ENCODE measurements at regions not wholly inside any gene's neighbourhood (a gene's known extent, or its start where the extent isn't known, plus 50 kb on each side); places are given as distances from the start of the nearest gene placed in this dataset.

GRCh38 chr10:56934515-56934914 lies 573.5 kb upstream of the ZWINT start:
- H3K36me3 Mint-ChIP-seq (ENCODE audit: low read depth): peaks cover 14% of the 10 kb centered on the region; the same call in 2 of the 3 replicates
- H3K4me1 Mint-ChIP-seq: no peaks in the 10 kb centered on the region
- Histone ChIP-seq H3K9me2 (ENCODE audit: insufficient read depth) (no peaks in the 10 kb centered on the region; the same call in 1 of the 2 replicates), H3K4me3 (no peak overlapping the region), H3K27ac (ENCODE audit: low read depth) (no peak overlapping the region), H3K36me3 (ENCODE audit: insufficient read depth) (peaks cover 7% of the 10 kb centered on the region; the same call in 1 of the 2 replicates), H2AFZ (no peak overlapping the region), H3K4me1 (ENCODE audit: insufficient read depth) (no peaks in the 10 kb centered on the region), H4K20me1 (replicated peaks; ENCODE audit: insufficient read depth) (no peaks in the 10 kb centered on the region), H3K27me3 (ENCODE audit: insufficient read depth) (no peaks in the 10 kb centered on the region), H3K79me2 (replicated peaks; ENCODE audit: insufficient read depth) (no peaks in the 10 kb centered on the region), H3K4me2 (no peak overlapping the region), H3F3A (replicated peaks; ENCODE audit: low read depth) (no peaks in the 10 kb centered on the region)
- H3K9me3 Mint-ChIP-seq: peaks cover 28% of the 10 kb centered on the region
- no peak overlapping the region for H3K27ac Mint-ChIP-seq
- H3K4me3 Mint-ChIP-seq: no peak overlapping the region
- ATAC-seq (no peak), DNase-seq (ENCODE audit: low spot score) (no peak)
- peaks cover 3% of the 10 kb centered on the region for H3K27me3 Mint-ChIP-seq (ENCODE audit: insufficient read depth, low read depth, poor library complexity)
- TF ChIP-seq NANOG (IDR thresholded peaks at IDR 0.05; ENCODE audit: borderline replicate concordance) (no peak), EZH2phosphoT487 (IDR thresholded peaks at IDR 0.05; ENCODE audit: unreplicated experiment) (no peak), ZNF114 (CRISPR knock-in tag; IDR thresholded peaks at IDR 0.05) (no peak), ZNF331 (CRISPR knock-in tag; IDR thresholded peaks at IDR 0.05; ENCODE audit: low read depth) (no peak), CREB1 (CRISPR knock-in tag; IDR thresholded peaks at IDR 0.05; ENCODE audit: low read depth) (no peak), REST (IDR thresholded peaks at IDR 0.05; ENCODE audit: unreplicated experiment) (no peak), ETS1 (IDR thresholded peaks at IDR 0.05) (no peak), ZNF462 (CRISPR knock-in tag; IDR thresholded peaks at IDR 0.05) (no peak), CTCF (conservative IDR thresholded peaks at IDR 0.05; ENCODE audit: low read depth in 2 of 2) (no peak), POLR2AphosphoS5 (IDR thresholded peaks at IDR 0.05; ENCODE audit: low read depth) (no peak), JUNB (IDR thresholded peaks at IDR 0.05; ENCODE audit: unreplicated experiment) (no peak), EZH2 (IDR thresholded peaks at IDR 0.05; ENCODE audit: low read depth, unreplicated experiment) (no peak), STAT1 (IDR thresholded peaks at IDR 0.05; ENCODE audit: unreplicated experiment) (no peak)
